Colonic mucosa (tissue), 4 donors: ENCODE measurements at regions not wholly inside any gene's neighbourhood (a gene's known extent, or its start where the extent isn't known, plus 50 kb on each side); places are given as distances from the start of the nearest gene placed in this dataset.

ENCODE experiments used
- DNase-seq: peaks from one replicate; pipeline ENCODE4 v3.0.0-alpha.2; 2020
- H3K27ac ChIP-seq: fragments of 200-600 bp; one replicate; pipeline ENCODE4 v1.8.0; 2021
- H3K27me3 ChIP-seq: fragments of 200-600 bp; one replicate; pipeline ENCODE4 v1.8.0; 2021
- H3K36me3 ChIP-seq: fragments of 200-600 bp; one replicate; pipeline ENCODE4 v1.8.0; 2021
- H3K4me1 ChIP-seq: fragments of 200-600 bp; one replicate; pipeline ENCODE4 v1.8.0; 2021; ENCODE audit warnings: mild to moderate bottlenecking
- H3K4me3 ChIP-seq: fragments of 200-600 bp; one replicate; pipeline ENCODE4 v1.8.0; 2021
- H3K9ac ChIP-seq, 2 donors: one replicate each; pipeline ENCODE4 v1.7.0; 2013; ENCODE audit warnings: control low read depth in 2 of 2, low read depth in 2 of 2, low read length in 2 of 2
- H3K9me3 ChIP-seq: fragments of 200-600 bp; one replicate; pipeline ENCODE4 v1.8.0; 2021
- intact Hi-C: fragments of 100-400 bp; cut with DNase I; formaldehyde crosslinking; loops from one replicate; pipeline ENCODE4 v1.14.1; 2022
- TF ChIP-seq, protein P1 (sequence below): fragments of 200-600 bp; IDR thresholded peaks from one replicate; pipeline ENCODE4 v1.8.0; 2022; ENCODE audit warnings: antibody characterized with exemption, mild to moderate bottlenecking
- donor health status: healthy.
- donor health status: DM: no; HTN: no; CAD: no.
- donor health status: DM: no; HTN: no; CAD: no.

- no peaks in the 10 kb centered on the region for H3K36me3 ChIP-seq
- no peak overlapping the region for H3K4me3 ChIP-seq
- no peak for DNase-seq
- H3K27ac ChIP-seq = no peak overlapping the region
- intact Hi-C loops = no loop called here
- H3K27me3 ChIP-seq = no peaks in the 10 kb centered on the region
- TF ChIP-seq, protein P1, sequence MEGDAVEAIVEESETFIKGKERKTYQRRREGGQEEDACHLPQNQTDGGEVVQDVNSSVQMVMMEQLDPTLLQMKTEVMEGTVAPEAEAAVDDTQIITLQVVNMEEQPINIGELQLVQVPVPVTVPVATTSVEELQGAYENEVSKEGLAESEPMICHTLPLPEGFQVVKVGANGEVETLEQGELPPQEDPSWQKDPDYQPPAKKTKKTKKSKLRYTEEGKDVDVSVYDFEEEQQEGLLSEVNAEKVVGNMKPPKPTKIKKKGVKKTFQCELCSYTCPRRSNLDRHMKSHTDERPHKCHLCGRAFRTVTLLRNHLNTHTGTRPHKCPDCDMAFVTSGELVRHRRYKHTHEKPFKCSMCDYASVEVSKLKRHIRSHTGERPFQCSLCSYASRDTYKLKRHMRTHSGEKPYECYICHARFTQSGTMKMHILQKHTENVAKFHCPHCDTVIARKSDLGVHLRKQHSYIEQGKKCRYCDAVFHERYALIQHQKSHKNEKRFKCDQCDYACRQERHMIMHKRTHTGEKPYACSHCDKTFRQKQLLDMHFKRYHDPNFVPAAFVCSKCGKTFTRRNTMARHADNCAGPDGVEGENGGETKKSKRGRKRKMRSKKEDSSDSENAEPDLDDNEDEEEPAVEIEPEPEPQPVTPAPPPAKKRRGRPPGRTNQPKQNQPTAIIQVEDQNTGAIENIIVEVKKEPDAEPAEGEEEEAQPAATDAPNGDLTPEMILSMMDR = no peak
- no peaks in the 10 kb centered on the region for H3K4me1 ChIP-seq
- no peak overlapping the region for H3K9ac ChIP-seq
- no peaks in the 10 kb centered on the region for H3K9me3 ChIP-seq
Observed at GRCh38 chr10:10045765-10046028, 972.0 kb upstream of the CELF2 start.

GRCh38 chr10:10047426-10047825 lies 970.2 kb upstream of the CELF2 start:
- H3K9ac ChIP-seq = no peak overlapping the region
- H3K9me3 ChIP-seq = no peaks in the 10 kb centered on the region
- no peaks in the 10 kb centered on the region for H3K4me1 ChIP-seq
- no peak overlapping the region for H3K27ac ChIP-seq
- H3K36me3 ChIP-seq = no peaks in the 10 kb centered on the region
- TF ChIP-seq, protein P1 = no peak
- no peak overlapping the region for H3K4me3 ChIP-seq
- DNase-seq = no peak
- no peaks in the 10 kb centered on the region for H3K27me3 ChIP-seq
- intact Hi-C loops = no loop called here

DNA sequence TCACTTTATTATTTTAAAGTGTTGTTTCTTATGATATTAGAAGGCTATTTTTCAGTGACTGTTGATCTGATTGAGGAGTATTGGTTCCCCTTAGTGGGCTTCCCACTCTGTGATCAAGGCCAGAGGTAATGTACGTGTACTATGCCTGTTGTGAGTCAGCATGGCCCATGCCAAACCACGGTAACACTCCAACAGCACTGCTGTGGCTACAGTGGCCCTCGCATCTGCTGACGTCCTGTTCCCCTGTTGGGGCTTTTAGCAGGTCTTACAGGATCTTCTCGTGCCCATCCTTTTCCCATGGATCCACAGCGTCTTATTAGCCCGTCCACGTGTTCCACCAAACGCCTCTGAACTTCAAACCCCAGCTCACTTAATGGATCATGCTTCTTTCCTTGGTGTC lies 964.6 kb upstream of the CELF2 start:
- Histone ChIP-seq H3K36me3 (no peaks in the 10 kb centered on the region), H3K9ac (no peak overlapping the region), H3K27me3 (no peaks in the 10 kb centered on the region), H3K4me1 (no peaks in the 10 kb centered on the region), H3K27ac (no peak overlapping the region), H3K4me3 (no peak overlapping the region), H3K9me3 (no peaks in the 10 kb centered on the region)
- no peak for DNase-seq
- TF ChIP-seq, protein P1 = no peak
- intact Hi-C loops = no loop called here

DNA sequence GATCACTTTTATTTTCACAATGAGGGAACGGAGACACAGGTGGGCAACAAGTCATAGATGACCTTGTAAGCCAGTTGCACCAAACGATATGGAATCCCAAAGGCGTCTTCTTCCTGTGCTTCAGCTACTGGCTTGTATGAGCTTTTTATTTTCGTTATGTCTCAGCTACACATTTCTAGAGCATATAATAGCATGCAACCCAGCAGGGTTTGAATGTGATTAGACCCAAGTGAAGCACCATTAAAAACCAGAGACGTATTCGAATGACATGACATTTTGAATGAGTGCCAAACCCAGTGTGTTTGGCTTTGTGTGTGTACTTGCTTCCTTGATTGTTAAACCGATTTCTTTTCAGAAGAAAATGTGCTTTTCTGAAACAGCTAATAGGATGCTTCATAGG lies 963.2 kb upstream of the CELF2 start:
- H3K36me3 ChIP-seq = no peaks in the 10 kb centered on the region
- intact Hi-C loops = no loop called here
- H3K27me3 ChIP-seq = no peaks in the 10 kb centered on the region
- H3K9ac ChIP-seq = no peak overlapping the region
- no peak for DNase-seq
- TF ChIP-seq, protein P1 = no peak
- H3K27ac ChIP-seq = no peak overlapping the region
- H3K4me1 ChIP-seq = no peaks in the 10 kb centered on the region
- H3K4me3 ChIP-seq = no peak overlapping the region
- H3K9me3 ChIP-seq = no peaks in the 10 kb centered on the region

- Histone ChIP-seq H3K27me3 (no peaks in the 10 kb centered on the region), H3K27ac (no peak overlapping the region), H3K4me3 (no peak overlapping the region), H3K36me3 (no peaks in the 10 kb centered on the region), H3K4me1 (no peaks in the 10 kb centered on the region), H3K9ac (no peak overlapping the region), H3K9me3 (no peaks in the 10 kb centered on the region)
- TF ChIP-seq, protein P1 = no peak
- no peak for DNase-seq
- intact Hi-C loops = no loop called here
Observed at GRCh38 chr10:10055656-10056442, 961.8 kb upstream of the CELF2 start.
